HCT116 (cell line): ENCODE measurements at regions not wholly inside any gene's neighbourhood (a gene's known extent, or its start where the extent isn't known, plus 50 kb on each side); places are given as distances from the start of the nearest gene placed in this dataset.

ENCODE experiments used
- ATAC-seq: fragments of 200-7000 bp; cut with Tn5 transposase; 2 replicates; pipeline ENCODE4 v1.9.1; 2020; ENCODE audit warnings: mild to moderate bottlenecking, moderate library complexity
- BruUV-seq: library from RNA; stranded (reverse); fragments of 400-500 nt; replicated peaks from 2 replicates; lab custom pipeline; 2021; lab: Mats Ljungman, UMichigan
- CTCF ChIA-PET: fragments of 300-600 bp; sonication (Branson Sonifier 250); formaldehyde crosslinking; loops from one replicate; lab custom pipeline; 2021; ENCODE audit warnings: antibody characterized with exemption; lab: Charles Lee
- POLR2A ChIA-PET: fragments of 300-600, 350-600 bp; sonication (Branson Sonifier 250); formaldehyde crosslinking; loops from one replicate; lab custom pipeline; 2021; ENCODE audit warnings: antibody characterized with exemption; lab: Charles Lee
- RAD21 ChIA-PET, 2 experiments: fragments of 300-600 bp; sonication (Branson Sonifier 250); formaldehyde crosslinking; loops; one replicate each; lab custom pipeline; 2023; ENCODE audit warnings: low total read pairs in 2 of 2; ENCODE audit not compliant: uncharacterized antibody in 2 of 2, unreplicated experiment in 2 of 2, low non-redundant PET in 1 of 2; lab: Charles Lee
- DNase-seq: peaks from one replicate; pipeline ENCODE4 v3.0.0-alpha.2; 2010; ENCODE audit warnings: low read depth, low spot score
- H2AFZ ChIP-seq: fragments of 200-600 bp; shearing (Covaris generic), sonication (generic); 2 replicates; pipeline ENCODE4 v1.6.1; 2017; ENCODE audit warnings: low read depth, mixed run types, mixed read lengths, antibody characterized with exemption, low read length; ENCODE audit not compliant: poor library complexity, severe bottlenecking
- H3K27ac ChIP-seq: 2 replicates; pipeline ENCODE4 v1.5.1; 2012; ENCODE audit warnings: low read depth, low read length
- H3K27me3 ChIP-seq: fragments of 200-600 bp; sonication (generic); 2 replicates; pipeline ENCODE4 v1.6.1; 2016; ENCODE audit warnings: mixed run types, low read length, mixed read lengths; ENCODE audit not compliant: insufficient read depth
- H3K36me3 ChIP-seq, 2 experiments: fragments of 200-500 bp in 1 of 2; fragments of 200-600 bp in 1 of 2; sonication (Bioruptor generic) in 1 of 2; sonication (generic) in 1 of 2; 2 replicates each; pipeline versions ENCODE4 v1.5.1 to v1.6.1; 2014 to 2016; ENCODE audit warnings: low read length in 2 of 2, inconsistent platforms in 1 of 2, mixed read lengths in 1 of 2, mixed run types in 1 of 2; ENCODE audit not compliant: insufficient read depth in 2 of 2, control insufficient read depth in 1 of 2
- H3K4me1 ChIP-seq, 2 experiments: fragments of 200-600 bp in 1 of 2; sonication (generic) in 1 of 2; 2 replicates each; pipeline versions ENCODE4 v1.5.1 to v1.6.1; 2012 to 2017; ENCODE audit warnings: low read length in 2 of 2, inconsistent platforms in 1 of 2, mild to moderate bottlenecking in 1 of 2, mixed read lengths in 1 of 2, mixed run types in 1 of 2, moderate library complexity in 1 of 2; ENCODE audit not compliant: insufficient read depth in 2 of 2, control insufficient read depth in 1 of 2
- H3K4me2 ChIP-seq: fragments of 200-600 bp; sonication (generic); 2 replicates; pipeline ENCODE4 v1.6.1; 2017; ENCODE audit warnings: mixed run types, low read length, mixed read lengths
- H3K4me3 ChIP-seq, 2 experiments: fragments of 200-600 bp in 1 of 2; sonication (generic) in 1 of 2; replicated peaks in 1 of 2; 2 replicates each; pipeline ENCODE4 v1.5.1; 2011 to 2016; ENCODE audit warnings: low read length in 2 of 2, control low read depth in 1 of 2, low read depth in 1 of 2, mild to moderate bottlenecking in 1 of 2, mixed read lengths in 1 of 2, mixed run types in 1 of 2
- H3K79me2 ChIP-seq: fragments of 200-600 bp; sonication (generic); 2 replicates; pipeline ENCODE4 v1.6.1; 2017; ENCODE audit warnings: mild to moderate bottlenecking, mixed run types, low read length, moderate library complexity, mixed read lengths; ENCODE audit not compliant: insufficient read depth
- H3K9ac ChIP-seq: fragments of 200-600 bp; sonication (generic); 2 replicates; pipeline ENCODE4 v1.6.1; 2016; ENCODE audit warnings: low read length, mixed read lengths
- H3K9me2 ChIP-seq: fragments of 200-600 bp; sonication (generic), shearing (Covaris generic); 2 replicates; pipeline ENCODE4 v1.6.1; 2017; ENCODE audit warnings: mixed run types, mild to moderate bottlenecking, moderate library complexity; ENCODE audit not compliant: insufficient read depth
- H3K9me3 ChIP-seq, 2 experiments: fragments of 200-500 bp in 1 of 2; fragments of 200-600 bp in 1 of 2; sonication (Bioruptor generic) in 1 of 2; sonication (generic) in 1 of 2; 2 replicates each; pipeline ENCODE4 v1.6.1; 2014 to 2017; ENCODE audit warnings: low read length in 2 of 2, mixed read lengths in 2 of 2, inconsistent platforms in 1 of 2, low read depth in 1 of 2, mild to moderate bottlenecking in 1 of 2, mixed run types in 1 of 2, moderate library complexity in 1 of 2; ENCODE audit not compliant: control insufficient read depth in 1 of 2, insufficient read depth in 1 of 2
- H4K20me1 ChIP-seq: fragments of 200-600 bp; sonication (generic), shearing (Covaris generic); 2 replicates; pipeline ENCODE4 v1.6.1; 2017; ENCODE audit warnings: mixed run types, mild to moderate bottlenecking, moderate library complexity; ENCODE audit not compliant: insufficient read depth
- CBX3 ChIP-seq: IDR thresholded peaks from 2 replicates; pipeline ENCODE4 v1.6.1; 2012; ENCODE audit warnings: low read depth
- CEBPB ChIP-seq: IDR thresholded peaks from 2 replicates; pipeline ENCODE4 v1.6.1; 2012; ENCODE audit warnings: low read depth
- ELF1 ChIP-seq: IDR thresholded peaks from 2 replicates; pipeline ENCODE4 v1.6.1; 2012; ENCODE audit warnings: low read depth, borderline replicate concordance
- EZH2 ChIP-seq: fragments of 200-600 bp; sonication (generic); IDR thresholded peaks from 2 replicates; pipeline ENCODE4 v1.6.1; 2017; ENCODE audit warnings: antibody characterized with exemption, mixed run types
- FOSL1 ChIP-seq: IDR thresholded peaks from 2 replicates; pipeline ENCODE4 v1.6.1; 2012; ENCODE audit warnings: low read depth
- JUND ChIP-seq: IDR thresholded peaks from 2 replicates; pipeline ENCODE4 v1.6.1; 2012
- POLR2AphosphoS5 ChIP-seq: IDR thresholded peaks from 2 replicates; pipeline ENCODE4 v1.6.1; 2011; ENCODE audit warnings: mild to moderate bottlenecking, low read depth, low read length, moderate library complexity
- SIN3A ChIP-seq: IDR thresholded peaks from 2 replicates; pipeline ENCODE4 v1.6.1; 2012; ENCODE audit warnings: low read depth
- YY1 ChIP-seq: IDR thresholded peaks from 2 replicates; pipeline ENCODE4 v1.6.1; 2011; ENCODE audit warnings: low read length, low read depth, moderate library complexity, mild to moderate bottlenecking; ENCODE audit not compliant: insufficient replicate concordance; ENCODE audit errors: extremely low read depth
- ZFX ChIP-seq: fragments of 450-650 bp; IDR thresholded peaks from 2 replicates; pipeline ENCODE4 v1.6.1; 2017
- intact Hi-C: fragments of 100-400 bp; cut with micrococcal nuclease; formaldehyde crosslinking; loops from 2 replicates; pipeline ENCODE4 v1.10.0; 2022
- TF ChIP-seq, protein P1 (sequence below): IDR thresholded peaks from 2 replicates; pipeline ENCODE4 v1.6.1; 2012
- TF ChIP-seq, protein P2 (sequence below): IDR thresholded peaks from 2 replicates; pipeline ENCODE4 v1.6.1; 2012; ENCODE audit warnings: low read depth

- no peak for ATAC-seq
- peaks cover 72% of the 10 kb centered on the region for H3K79me2 ChIP-seq
- ChIA-PET POLR2A (no interaction called here), CTCF (no interaction called here), RAD21 (no interaction called here)
- no peak overlapping the region for H3K4me2 ChIP-seq
- H2AFZ ChIP-seq, result no peak overlapping the region
- intact Hi-C loops, result no loop called here
- no peak overlapping the region for H3K4me3 ChIP-seq
- BruUV-seq, result no TSS peak
- no peaks in the 10 kb centered on the region for H3K27me3 ChIP-seq
- no peaks in the 10 kb centered on the region for H3K9me3 ChIP-seq
- H3K27ac ChIP-seq, result no peak overlapping the region
- no peaks in the 10 kb centered on the region for H3K4me1 ChIP-seq
- no peaks in the 10 kb centered on the region; a peak in 1 of 4 replicates for H3K36me3 ChIP-seq
- H4K20me1 ChIP-seq, result no peaks in the 10 kb centered on the region; the same call in 1 of the 2 replicates
- H3K9ac ChIP-seq, result no peak overlapping the region
- TF ChIP-seq FOSL1, result no peak
- TF ChIP-seq ZFX, result no peak
- no peak for TF ChIP-seq POLR2AphosphoS5
- no peak for TF ChIP-seq SIN3A
- TF ChIP-seq EZH2, result no peak
- TF ChIP-seq ELF1, result no peak
- TF ChIP-seq, protein P1, sequence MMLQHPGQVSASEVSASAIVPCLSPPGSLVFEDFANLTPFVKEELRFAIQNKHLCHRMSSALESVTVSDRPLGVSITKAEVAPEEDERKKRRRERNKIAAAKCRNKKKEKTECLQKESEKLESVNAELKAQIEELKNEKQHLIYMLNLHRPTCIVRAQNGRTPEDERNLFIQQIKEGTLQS, result no peak
- DNase-seq, result no peak
- H3K9me2 ChIP-seq, result no peaks in the 10 kb centered on the region
Measured at GRCh38 chr2:74042606-74043005, 57.9 kb downstream of the TET3 start.

GRCh38 chr2:74043345-74044329 lies 58.9 kb downstream of the TET3 start:
- Histone ChIP-seq H3K9me3 (no peaks in the 10 kb centered on the region), H3K4me1 (no peaks in the 10 kb centered on the region), H3K4me2 (no peak overlapping the region), H3K36me3 (peaks cover 0 to 10% of the 10 kb centered on the region in 2 experiments; a peak in 2 of 4 replicates), H3K27me3 (no peaks in the 10 kb centered on the region), H3K4me3 (no peak overlapping the region), H3K9ac (no peak overlapping the region), H4K20me1 (no peaks in the 10 kb centered on the region; the same call in 1 of the 2 replicates), H3K27ac (no peak overlapping the region), H3K9me2 (no peaks in the 10 kb centered on the region), H2AFZ (no peak overlapping the region), H3K79me2 (peaks cover 67% of the 10 kb centered on the region)
- POLR2A ChIA-PET, result no interaction called here
- TF ChIP-seq POLR2AphosphoS5 (no peak), CBX3 (no peak), CEBPB (no peak), YY1 (no peak), JUND (no peak), EZH2 (no peak)
- TF ChIP-seq, protein P2, sequence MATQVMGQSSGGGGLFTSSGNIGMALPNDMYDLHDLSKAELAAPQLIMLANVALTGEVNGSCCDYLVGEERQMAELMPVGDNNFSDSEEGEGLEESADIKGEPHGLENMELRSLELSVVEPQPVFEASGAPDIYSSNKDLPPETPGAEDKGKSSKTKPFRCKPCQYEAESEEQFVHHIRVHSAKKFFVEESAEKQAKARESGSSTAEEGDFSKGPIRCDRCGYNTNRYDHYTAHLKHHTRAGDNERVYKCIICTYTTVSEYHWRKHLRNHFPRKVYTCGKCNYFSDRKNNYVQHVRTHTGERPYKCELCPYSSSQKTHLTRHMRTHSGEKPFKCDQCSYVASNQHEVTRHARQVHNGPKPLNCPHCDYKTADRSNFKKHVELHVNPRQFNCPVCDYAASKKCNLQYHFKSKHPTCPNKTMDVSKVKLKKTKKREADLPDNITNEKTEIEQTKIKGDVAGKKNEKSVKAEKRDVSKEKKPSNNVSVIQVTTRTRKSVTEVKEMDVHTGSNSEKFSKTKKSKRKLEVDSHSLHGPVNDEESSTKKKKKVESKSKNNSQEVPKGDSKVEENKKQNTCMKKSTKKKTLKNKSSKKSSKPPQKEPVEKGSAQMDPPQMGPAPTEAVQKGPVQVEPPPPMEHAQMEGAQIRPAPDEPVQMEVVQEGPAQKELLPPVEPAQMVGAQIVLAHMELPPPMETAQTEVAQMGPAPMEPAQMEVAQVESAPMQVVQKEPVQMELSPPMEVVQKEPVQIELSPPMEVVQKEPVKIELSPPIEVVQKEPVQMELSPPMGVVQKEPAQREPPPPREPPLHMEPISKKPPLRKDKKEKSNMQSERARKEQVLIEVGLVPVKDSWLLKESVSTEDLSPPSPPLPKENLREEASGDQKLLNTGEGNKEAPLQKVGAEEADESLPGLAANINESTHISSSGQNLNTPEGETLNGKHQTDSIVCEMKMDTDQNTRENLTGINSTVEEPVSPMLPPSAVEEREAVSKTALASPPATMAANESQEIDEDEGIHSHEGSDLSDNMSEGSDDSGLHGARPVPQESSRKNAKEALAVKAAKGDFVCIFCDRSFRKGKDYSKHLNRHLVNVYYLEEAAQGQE, result no peak
- DNase-seq (no peak), ATAC-seq (no peak)
- RAD21 ChIA-PET, result no interaction called here
- CTCF ChIA-PET, result no interaction called here
- BruUV-seq, result no TSS peak
- intact Hi-C loops, result no loop called here
